ENCODE measurements at regions not wholly inside any gene's neighbourhood (a gene's known extent, or its start where the extent isn't known, plus 50 kb on each side); places are given as distances from the start of the nearest gene placed in this dataset.

DNA sequence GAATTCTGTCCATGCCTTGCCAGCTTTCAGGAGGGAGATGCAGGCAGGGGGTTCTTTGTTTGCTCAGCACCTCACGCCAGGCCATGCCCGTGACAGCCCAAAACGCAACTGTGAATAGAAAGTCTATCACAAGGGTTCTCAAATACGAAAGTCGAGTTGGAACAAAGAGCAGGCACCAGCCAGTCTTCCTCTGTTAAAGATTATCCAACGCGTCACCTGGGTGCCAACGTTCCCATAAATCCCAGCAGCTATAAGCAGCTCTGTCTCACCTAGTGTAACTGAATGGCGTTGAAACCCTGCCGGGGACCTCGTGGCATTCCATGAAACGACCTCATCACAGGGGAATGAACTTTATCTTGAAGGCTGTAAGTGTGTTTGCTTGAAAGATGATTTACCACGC lies 84.8 kb upstream of the GATA6 start (continued):
- TF ChIP-seq ZNF280B (CRISPR knock-in tag; IDR thresholded peaks at IDR 0.05; ENCODE audit: borderline replicate concordance): no peak
- TF ChIP-seq SCMH1 (CRISPR knock-in tag; IDR thresholded peaks at IDR 0.05; ENCODE audit: borderline replicate concordance): no peak
- 0 out of 2 replicates have a peak, but pooled peaks have one; percentile 27 for TF ChIP-seq PHF21A (CRISPR knock-in tag; IDR thresholded peaks at IDR 0.05)
- TF ChIP-seq, protein P1, sequence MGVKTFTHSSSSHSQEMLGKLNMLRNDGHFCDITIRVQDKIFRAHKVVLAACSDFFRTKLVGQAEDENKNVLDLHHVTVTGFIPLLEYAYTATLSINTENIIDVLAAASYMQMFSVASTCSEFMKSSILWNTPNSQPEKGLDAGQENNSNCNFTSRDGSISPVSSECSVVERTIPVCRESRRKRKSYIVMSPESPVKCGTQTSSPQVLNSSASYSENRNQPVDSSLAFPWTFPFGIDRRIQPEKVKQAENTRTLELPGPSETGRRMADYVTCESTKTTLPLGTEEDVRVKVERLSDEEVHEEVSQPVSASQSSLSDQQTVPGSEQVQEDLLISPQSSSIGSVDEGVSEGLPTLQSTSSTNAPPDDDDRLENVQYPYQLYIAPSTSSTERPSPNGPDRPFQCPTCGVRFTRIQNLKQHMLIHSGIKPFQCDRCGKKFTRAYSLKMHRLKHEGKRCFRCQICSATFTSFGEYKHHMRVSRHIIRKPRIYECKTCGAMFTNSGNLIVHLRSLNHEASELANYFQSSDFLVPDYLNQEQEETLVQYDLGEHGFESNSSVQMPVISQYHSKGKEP (CRISPR knock-in tag; IDR thresholded peaks at IDR 0.05): no peak
- TF ChIP-seq, protein P2, sequence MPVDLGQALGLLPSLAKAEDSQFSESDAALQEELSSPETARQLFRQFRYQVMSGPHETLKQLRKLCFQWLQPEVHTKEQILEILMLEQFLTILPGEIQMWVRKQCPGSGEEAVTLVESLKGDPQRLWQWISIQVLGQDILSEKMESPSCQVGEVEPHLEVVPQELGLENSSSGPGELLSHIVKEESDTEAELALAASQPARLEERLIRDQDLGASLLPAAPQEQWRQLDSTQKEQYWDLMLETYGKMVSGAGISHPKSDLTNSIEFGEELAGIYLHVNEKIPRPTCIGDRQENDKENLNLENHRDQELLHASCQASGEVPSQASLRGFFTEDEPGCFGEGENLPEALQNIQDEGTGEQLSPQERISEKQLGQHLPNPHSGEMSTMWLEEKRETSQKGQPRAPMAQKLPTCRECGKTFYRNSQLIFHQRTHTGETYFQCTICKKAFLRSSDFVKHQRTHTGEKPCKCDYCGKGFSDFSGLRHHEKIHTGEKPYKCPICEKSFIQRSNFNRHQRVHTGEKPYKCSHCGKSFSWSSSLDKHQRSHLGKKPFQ (CRISPR knock-in tag; IDR thresholded peaks at IDR 0.05; ENCODE audit: insufficient replicate concordance): no peak
- no peak for TF ChIP-seq SALL2 (CRISPR knock-in tag; IDR thresholded peaks at IDR 0.05)
- no peak for TF ChIP-seq ZBTB37 (CRISPR knock-in tag; IDR thresholded peaks at IDR 0.05)
- TF ChIP-seq PRDM15 (CRISPR knock-in tag; IDR thresholded peaks at IDR 0.05): peak; percentile 49; the same call in 1 of the 2 replicates
- no peak for TF ChIP-seq TCF7L2 (IDR thresholded peaks at IDR 0.05; ENCODE audit: low read depth, low read length)
- TF ChIP-seq, protein P3, sequence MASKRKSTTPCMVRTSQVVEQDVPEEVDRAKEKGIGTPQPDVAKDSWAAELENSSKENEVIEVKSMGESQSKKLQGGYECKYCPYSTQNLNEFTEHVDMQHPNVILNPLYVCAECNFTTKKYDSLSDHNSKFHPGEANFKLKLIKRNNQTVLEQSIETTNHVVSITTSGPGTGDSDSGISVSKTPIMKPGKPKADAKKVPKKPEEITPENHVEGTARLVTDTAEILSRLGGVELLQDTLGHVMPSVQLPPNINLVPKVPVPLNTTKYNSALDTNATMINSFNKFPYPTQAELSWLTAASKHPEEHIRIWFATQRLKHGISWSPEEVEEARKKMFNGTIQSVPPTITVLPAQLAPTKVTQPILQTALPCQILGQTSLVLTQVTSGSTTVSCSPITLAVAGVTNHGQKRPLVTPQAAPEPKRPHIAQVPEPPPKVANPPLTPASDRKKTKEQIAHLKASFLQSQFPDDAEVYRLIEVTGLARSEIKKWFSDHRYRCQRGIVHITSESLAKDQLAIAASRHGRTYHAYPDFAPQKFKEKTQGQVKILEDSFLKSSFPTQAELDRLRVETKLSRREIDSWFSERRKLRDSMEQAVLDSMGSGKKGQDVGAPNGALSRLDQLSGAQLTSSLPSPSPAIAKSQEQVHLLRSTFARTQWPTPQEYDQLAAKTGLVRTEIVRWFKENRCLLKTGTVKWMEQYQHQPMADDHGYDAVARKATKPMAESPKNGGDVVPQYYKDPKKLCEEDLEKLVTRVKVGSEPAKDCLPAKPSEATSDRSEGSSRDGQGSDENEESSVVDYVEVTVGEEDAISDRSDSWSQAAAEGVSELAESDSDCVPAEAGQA (IDR thresholded peaks at IDR 0.05; ENCODE audit: low read depth): no peak
- TF ChIP-seq, protein P3 (CRISPR knock-in tag; IDR thresholded peaks at IDR 0.05; ENCODE audit: borderline replicate concordance): no peak
- TF ChIP-seq ZNF670 (CRISPR knock-in tag; IDR thresholded peaks at IDR 0.05; ENCODE audit: borderline replicate concordance): no peak
